ENCODE measurements at regions not wholly inside any gene's neighbourhood (a gene's known extent, or its start where the extent isn't known, plus 50 kb on each side); places are given as distances from the start of the nearest gene placed in this dataset.
"Not testable (repeated sequence)": the region's sequence is repeated elsewhere in the genome, so short reads cannot be mapped to it uniquely, and the experiment has no call there.

GRCh38 chr10:117432866-117433265 lies 57.6 kb upstream of the PDZD8 start:
- ChIA-PET POLR2A (no interaction called here), CTCF (interaction anchor here (1.0 to 7.0 kb wide), 5 partner anchors 10 to 1026 kb away, joined by 3 to 59 read pairs (median 6); no protein-coding TSS in a partner anchor)
- no peak overlapping the region for H3K27ac ChIP-seq
- WGBS (ENCODE audit: missing lambda C conversion rate): 22% methylated on average over 4 of the region's 4 CpGs
- no peak for ATAC-seq
- H3K4me1 ChIP-seq: 0 out of 3 replicates have a peak, but pooled peaks cover 4% of the 10 kb centered on the region
- FAIRE-seq: no peak
- no peak for TF ChIP-seq ZFP36 (IDR thresholded peaks at IDR 0.05; ENCODE audit: borderline replicate concordance, partially characterized antibody)
- TF ChIP-seq CBX8 (IDR thresholded peaks at IDR 0.05): no peak
- TF ChIP-seq HDAC2 (IDR thresholded peaks at IDR 0.05): no peak
- H3K4me2 ChIP-seq: no peak overlapping the region
- no peak overlapping the region for H3K4me3 ChIP-seq
- H3K9me3 ChIP-seq: no peaks in the 10 kb centered on the region
- DNase-seq (ENCODE audit: low read depth in 1 of 2, low spot score in 1 of 2): no peak

- Histone ChIP-seq H3K4me1 (peaks cover 6% of the 10 kb centered on the region; the same call in 1 of the 3 replicates), H3K9me3 (no peaks in the 10 kb centered on the region), H3K27ac (no peak overlapping the region), H3K4me3 (no peak overlapping the region), H3K4me2 (no peak overlapping the region)
- DNase-seq (ENCODE audit: low read depth in 1 of 2, low spot score in 1 of 2) (peak; percentile 21 to 53), FAIRE-seq (no peak), ATAC-seq (peak; percentile 70 to 80)
- WGBS (ENCODE audit: missing lambda C conversion rate): 30% methylated on average over 4 of the region's 4 CpGs
- TF ChIP-seq EP300 (IDR thresholded peaks at IDR 0.05) (no peak), NR3C1 (IDR thresholded peaks at IDR 0.05) (no peak), RFX5 (IDR thresholded peaks at IDR 0.05) (no peak), CBX8 (IDR thresholded peaks at IDR 0.05) (no peak), CTCF (IDR thresholded peaks at IDR 0.05) (peak; percentile 53), USF2 (IDR thresholded peaks at IDR 0.05) (no peak), FOSB (CRISPR knock-in tag; IDR thresholded peaks at IDR 0.05) (no peak), EHMT2 (IDR thresholded peaks at IDR 0.05; ENCODE audit: low read depth) (no peak), RAD21 (conservative IDR thresholded peaks at IDR 0.05 in 1 of 2, IDR thresholded peaks at IDR 0.05 in 1 of 2) (peak; percentile 61 to 66), ATOH8 (CRISPR knock-in tag; IDR thresholded peaks at IDR 0.05; ENCODE audit: low read depth) (no peak), SMC3 (IDR thresholded peaks at IDR 0.05) (peak; percentile 48)
- POLR2A ChIA-PET: no interaction called here
- CTCF ChIA-PET: interaction anchor here (0.7 to 7.0 kb wide), 30 partner anchors 9 to 1027 kb away, joined by 3 to 59 read pairs (median 4); no protein-coding TSS in a partner anchor
Measured at GRCh38 chr10:117431160-117431559, 55.9 kb upstream of the PDZD8 start.

GRCh38 chr10:117430535-117430934 lies 55.3 kb upstream of the PDZD8 start:
- H3K4me2 ChIP-seq; ATAC-seq; POLR2A ChIA-PET; H3K9me3 ChIP-seq; FAIRE-seq; H3K27ac ChIP-seq; H3K4me1 ChIP-seq; DNase-seq (ENCODE audit: low read depth in 1 of 2, low spot score in 1 of 2); H3K4me3 ChIP-seq: not testable (repeated sequence)
- WGBS (ENCODE audit: missing lambda C conversion rate): 54% methylated on average over 1 of the region's 2 CpGs
- CTCF ChIA-PET: interaction anchor here (0.9 to 7.0 kb wide), 26 partner anchors 8 to 1028 kb away, joined by 3 to 59 read pairs (median 4); no protein-coding TSS in a partner anchor

- POLR2A ChIA-PET: no interaction called here
- 28% methylated on average over 2 of the region's 2 CpGs for WGBS (ENCODE audit: missing lambda C conversion rate)
- peak in 1 of 2 experiments; percentile 43; a peak in 2 of 6 replicates for ATAC-seq
- TF ChIP-seq TP53 (CRISPR knock-in tag; IDR thresholded peaks at IDR 0.05): no peak
- TF ChIP-seq E2F6 (IDR thresholded peaks at IDR 0.05; ENCODE audit: borderline replicate concordance, low read depth): no peak
- no peak for TF ChIP-seq FOXS1 (CRISPR knock-in tag; IDR thresholded peaks at IDR 0.05)
- no peak for TF ChIP-seq NFE2L2 (conservative IDR thresholded peaks at IDR 0.05; ENCODE audit: low read length)
- TF ChIP-seq HMGXB4 (CRISPR knock-in tag; IDR thresholded peaks at IDR 0.05; ENCODE audit: borderline replicate concordance): no peak
- no peak for TF ChIP-seq ESRRA (IDR thresholded peaks at IDR 0.05; ENCODE audit: borderline replicate concordance, low read length)
- TF ChIP-seq GATA3 (IDR thresholded peaks at IDR 0.05; ENCODE audit: borderline replicate concordance): no peak
- no peak for TF ChIP-seq USF2 (IDR thresholded peaks at IDR 0.05)
- TF ChIP-seq JUNB (IDR thresholded peaks at IDR 0.05): no peak
- no peak for TF ChIP-seq MAFK (IDR thresholded peaks at IDR 0.05; ENCODE audit: partially characterized antibody)
- TF ChIP-seq HDAC2 (IDR thresholded peaks at IDR 0.05): no peak
- no peak for TF ChIP-seq CEBPB (IDR thresholded peaks at IDR 0.05)
- no peak for TF ChIP-seq TFCP2L1 (CRISPR knock-in tag; IDR thresholded peaks at IDR 0.05)
Measured at GRCh38 chr10:117429643-117430265, 54.5 kb upstream of the PDZD8 start.

More at GRCh38 chr10:117429643-117430265, 54.5 kb upstream of the PDZD8 start:
- no peak overlapping the region for H3K4me2 ChIP-seq
- H3K27ac ChIP-seq: no peak overlapping the region
- peaks cover 9% of the 10 kb centered on the region; the same call in 1 of the 3 replicates for H3K4me1 ChIP-seq
- DNase-seq (ENCODE audit: low read depth in 1 of 2, low spot score in 1 of 2) (no peak), FAIRE-seq (no peak)
- H3K4me3 ChIP-seq: no peak overlapping the region
- CTCF ChIA-PET: interaction anchor here (1.0 to 7.0 kb wide), 8 partner anchors 11 to 255 kb away, joined by 3 to 59 read pairs (median 4); no protein-coding TSS in a partner anchor
- H3K9me3 ChIP-seq: no peaks in the 10 kb centered on the region

All from A549 (cell line).